ENCODE measurements at regions not wholly inside any gene's neighbourhood (a gene's known extent, or its start where the extent isn't known, plus 50 kb on each side); places are given as distances from the start of the nearest gene placed in this dataset.

DNA sequence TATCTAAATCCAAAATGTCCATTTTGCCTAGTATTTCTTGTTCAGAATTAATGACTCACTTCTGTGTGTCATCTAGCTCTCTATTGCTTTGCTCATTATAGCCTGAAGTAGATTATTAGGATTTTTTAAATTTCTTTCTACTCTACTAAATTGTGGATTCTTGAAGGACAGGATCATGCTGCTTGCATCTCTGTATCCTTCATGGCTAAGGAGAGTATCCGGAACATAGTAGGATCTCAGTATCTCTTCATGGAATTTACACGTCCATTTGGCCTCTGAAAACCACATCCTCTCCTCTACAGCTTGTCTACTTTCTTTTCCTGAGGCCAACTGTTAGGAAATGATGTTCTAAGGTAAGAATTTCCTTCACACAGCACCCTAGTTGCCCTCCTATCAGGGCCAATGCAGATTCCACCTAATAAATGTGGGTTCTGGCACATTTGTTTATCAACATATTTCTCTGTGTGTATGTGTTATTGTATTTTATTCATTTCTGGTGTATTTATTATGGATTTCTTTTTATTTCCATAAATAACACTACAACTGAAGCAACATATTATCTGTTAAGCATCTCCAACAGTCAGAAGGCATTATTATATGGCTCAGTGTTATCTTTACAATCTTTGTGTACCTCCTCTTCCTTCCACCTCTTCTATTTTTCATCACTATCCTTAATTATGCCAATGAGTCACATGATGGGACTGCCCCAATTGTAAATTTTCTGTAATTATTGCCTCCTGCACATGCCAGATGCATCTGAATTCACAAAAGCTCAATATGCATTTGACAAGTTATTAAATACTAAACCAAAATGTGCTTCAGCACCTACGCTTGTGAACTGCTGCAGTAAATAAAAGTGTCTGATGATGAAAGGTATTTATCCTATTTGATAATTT is 557.8 kb upstream of the TLE4 start:
- POLR2A ChIA-PET, result no interaction called here
- H3K27me3 ChIP-seq (replicated peaks in 2 of 5; ENCODE audit: control insufficient read depth in 4 of 5, insufficient read depth in 5 of 5, low read length in 4 of 5), result no peaks in the 10 kb centered on the region
- H3K4me1 ChIP-seq (ENCODE audit: control extremely low read depth in 1 of 4, control insufficient read depth in 4 of 4, insufficient read depth in 4 of 4, low read length in 3 of 4), result no peaks in the 10 kb centered on the region
- CTCF ChIA-PET, result interaction anchor here (1.2 kb wide), 1 partner anchor 20 kb away, joined by 3 read pairs; no protein-coding TSS in a partner anchor
- H3K4me3 ChIP-seq (ENCODE audit: control insufficient read depth in 1 of 7, extremely low read depth in 1 of 7, insufficient read depth in 4 of 7, low read depth in 2 of 7, low read length in 6 of 7), result no peak overlapping the region
- WGBS (ENCODE audit: insufficient coverage), result 100% methylated on average over 1 of the region's 3 CpGs
- H3K36me3 ChIP-seq (ENCODE audit: control insufficient read depth in 4 of 4, insufficient read depth in 4 of 4, low read length in 3 of 4), result no peaks in the 10 kb centered on the region
- H3K9me3 ChIP-seq (ENCODE audit: control extremely low read depth in 1 of 5, control insufficient read depth in 4 of 5, insufficient read depth in 2 of 5, low read depth in 1 of 5, low read length in 4 of 5), result peaks cover 0 to 2% (median 0%) of the 10 kb centered on the region in 5 experiments
- DNase-seq, result no peak
- H3K27ac ChIP-seq (ENCODE audit: insufficient read depth in 1 of 2, low read depth in 1 of 2, low read length in 2 of 2, poor library complexity in 1 of 2, severe bottlenecking in 2 of 2), result no peak overlapping the region

- WGBS (ENCODE audit: insufficient coverage), result 100% methylated on average over 5 of the region's 5 CpGs
- CTCF ChIA-PET, result interaction anchor here (0.7 kb wide), 1 partner anchor 57 kb away, joined by 3 read pairs; no protein-coding TSS in a partner anchor
- H3K4me3 ChIP-seq (ENCODE audit: control insufficient read depth in 1 of 7, extremely low read depth in 1 of 7, insufficient read depth in 4 of 7, low read depth in 2 of 7, low read length in 6 of 7), result no peak overlapping the region
These were observed 556.7 kb upstream of the TLE4 start for GRCh38 chr9:79014929-79015699.

DNA sequence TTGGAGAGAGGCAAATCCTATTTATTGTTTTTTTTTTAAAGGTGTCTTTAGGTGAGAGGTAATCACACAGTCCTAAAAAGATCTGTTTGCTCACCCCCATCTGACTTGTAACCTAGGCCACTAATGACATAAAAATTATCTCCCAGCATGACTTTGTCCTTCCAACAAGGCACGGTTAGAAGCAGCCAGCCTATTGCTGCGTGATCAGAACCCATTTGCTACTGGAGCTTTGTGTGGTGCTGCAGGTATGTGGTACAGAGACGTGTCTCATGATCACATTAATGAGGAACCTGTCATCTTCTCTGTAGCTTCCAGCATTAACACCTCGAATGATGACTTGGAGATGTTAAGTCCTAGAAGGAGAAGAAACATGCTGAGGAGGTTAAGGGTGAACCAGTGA is 555.8 kb upstream of the TLE4 start:
- H3K4me1 ChIP-seq (ENCODE audit: control extremely low read depth in 1 of 4, control insufficient read depth in 4 of 4, insufficient read depth in 4 of 4, low read length in 3 of 4), result no peaks in the 10 kb centered on the region
- CTCF ChIA-PET, result interaction anchor here (0.7 kb wide), 1 partner anchor 56 kb away, joined by 3 read pairs; no protein-coding TSS in a partner anchor
- no peak overlapping the region for H3K4me3 ChIP-seq (ENCODE audit: control insufficient read depth in 1 of 7, extremely low read depth in 1 of 7, insufficient read depth in 4 of 7, low read depth in 2 of 7, low read length in 6 of 7)
- WGBS (ENCODE audit: insufficient coverage), result 100% methylated on average over 1 of the region's 4 CpGs
- no peaks in the 10 kb centered on the region for H3K36me3 ChIP-seq (ENCODE audit: control insufficient read depth in 4 of 4, insufficient read depth in 4 of 4, low read length in 3 of 4)
- DNase-seq, result no peak
- POLR2A ChIA-PET, result no interaction called here
- H3K9me3 ChIP-seq (ENCODE audit: control extremely low read depth in 1 of 5, control insufficient read depth in 4 of 5, insufficient read depth in 2 of 5, low read depth in 1 of 5, low read length in 4 of 5), result peaks cover 0 to 2% (median 0%) of the 10 kb centered on the region in 5 experiments
- H3K27me3 ChIP-seq (replicated peaks in 2 of 5; ENCODE audit: control insufficient read depth in 4 of 5, insufficient read depth in 5 of 5, low read length in 4 of 5), result no peaks in the 10 kb centered on the region
- H3K27ac ChIP-seq (ENCODE audit: insufficient read depth in 1 of 2, low read depth in 1 of 2, low read length in 2 of 2, poor library complexity in 1 of 2, severe bottlenecking in 2 of 2), result no peak overlapping the region

More at GRCh38 chr9:79014929-79015699, 556.7 kb upstream of the TLE4 start:
- Histone ChIP-seq H3K27me3 (replicated peaks in 2 of 5; ENCODE audit: control insufficient read depth in 4 of 5, insufficient read depth in 5 of 5, low read length in 4 of 5) (no peaks in the 10 kb centered on the region), H3K9me3 (ENCODE audit: control extremely low read depth in 1 of 5, control insufficient read depth in 4 of 5, insufficient read depth in 2 of 5, low read depth in 1 of 5, low read length in 4 of 5) (peaks cover 0 to 2% (median 0%) of the 10 kb centered on the region in 5 experiments), H3K27ac (ENCODE audit: insufficient read depth in 1 of 2, low read depth in 1 of 2, low read length in 2 of 2, poor library complexity in 1 of 2, severe bottlenecking in 2 of 2) (no peak overlapping the region), H3K36me3 (ENCODE audit: control insufficient read depth in 4 of 4, insufficient read depth in 4 of 4, low read length in 3 of 4) (no peaks in the 10 kb centered on the region), H3K4me1 (ENCODE audit: control extremely low read depth in 1 of 4, control insufficient read depth in 4 of 4, insufficient read depth in 4 of 4, low read length in 3 of 4) (no peaks in the 10 kb centered on the region)
- DNase-seq, result no peak
- POLR2A ChIA-PET, result no interaction called here

- 100% methylated on average over 5 of the region's 5 CpGs for WGBS (ENCODE audit: insufficient coverage)
- Histone ChIP-seq H3K27me3 (replicated peaks in 2 of 5; ENCODE audit: control insufficient read depth in 4 of 5, insufficient read depth in 5 of 5, low read length in 4 of 5) (no peaks in the 10 kb centered on the region), H3K4me3 (ENCODE audit: control insufficient read depth in 1 of 7, extremely low read depth in 1 of 7, insufficient read depth in 4 of 7, low read depth in 2 of 7, low read length in 6 of 7) (no peak overlapping the region), H3K4me1 (ENCODE audit: control extremely low read depth in 1 of 4, control insufficient read depth in 4 of 4, insufficient read depth in 4 of 4, low read length in 3 of 4) (no peaks in the 10 kb centered on the region), H3K27ac (ENCODE audit: insufficient read depth in 1 of 2, low read depth in 1 of 2, low read length in 2 of 2, poor library complexity in 1 of 2, severe bottlenecking in 2 of 2) (no peak overlapping the region), H3K9me3 (ENCODE audit: control extremely low read depth in 1 of 5, control insufficient read depth in 4 of 5, insufficient read depth in 2 of 5, low read depth in 1 of 5, low read length in 4 of 5) (peaks cover 0 to 3% (median 0%) of the 10 kb centered on the region in 5 experiments), H3K36me3 (ENCODE audit: control insufficient read depth in 4 of 4, insufficient read depth in 4 of 4, low read length in 3 of 4) (no peaks in the 10 kb centered on the region)
- no peak for DNase-seq
- POLR2A ChIA-PET, result no interaction called here
- CTCF ChIA-PET, result no interaction called here
These were observed 551.5 kb upstream of the TLE4 start for GRCh38 chr9:79020276-79020675.

DNA sequence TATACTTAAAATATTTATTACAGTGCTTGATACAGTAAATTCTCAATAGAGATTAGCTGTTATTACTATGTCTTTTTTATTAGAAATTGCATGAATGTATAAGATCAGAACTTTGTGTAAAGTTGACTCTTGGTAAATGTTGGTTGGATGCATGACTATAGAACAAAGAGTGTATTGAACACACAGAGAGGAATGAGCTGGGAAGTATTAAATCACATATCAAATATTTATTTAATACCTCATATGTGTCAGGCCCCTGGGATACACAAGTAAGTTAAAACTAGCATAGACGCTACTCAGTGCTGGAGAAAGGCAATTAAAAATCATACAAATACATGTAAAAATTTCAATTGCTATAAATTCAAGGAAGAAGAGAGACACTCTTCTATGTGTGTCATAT is 550.7 kb upstream of the TLE4 start:
- Histone ChIP-seq H3K9me3 (ENCODE audit: control extremely low read depth in 1 of 5, control insufficient read depth in 4 of 5, insufficient read depth in 2 of 5, low read depth in 1 of 5, low read length in 4 of 5) (peaks cover 0 to 3% (median 0%) of the 10 kb centered on the region in 5 experiments), H3K27me3 (replicated peaks in 2 of 5; ENCODE audit: control insufficient read depth in 4 of 5, insufficient read depth in 5 of 5, low read length in 4 of 5) (no peaks in the 10 kb centered on the region), H3K36me3 (ENCODE audit: control insufficient read depth in 4 of 4, insufficient read depth in 4 of 4, low read length in 3 of 4) (no peaks in the 10 kb centered on the region), H3K4me3 (ENCODE audit: control insufficient read depth in 1 of 7, extremely low read depth in 1 of 7, insufficient read depth in 4 of 7, low read depth in 2 of 7, low read length in 6 of 7) (no peak overlapping the region), H3K27ac (ENCODE audit: insufficient read depth in 1 of 2, low read depth in 1 of 2, low read length in 2 of 2, poor library complexity in 1 of 2, severe bottlenecking in 2 of 2) (no peak overlapping the region), H3K4me1 (ENCODE audit: control extremely low read depth in 1 of 4, control insufficient read depth in 4 of 4, insufficient read depth in 4 of 4, low read length in 3 of 4) (peaks cover 0 to under 1% (median under 1%) of the 10 kb centered on the region in 4 experiments)
- POLR2A ChIA-PET, result no interaction called here
- DNase-seq, result no peak
- CTCF ChIA-PET, result no interaction called here
- no CpG with 5 or more reads among the region's 1 CpG for WGBS (ENCODE audit: insufficient coverage)

DNA sequence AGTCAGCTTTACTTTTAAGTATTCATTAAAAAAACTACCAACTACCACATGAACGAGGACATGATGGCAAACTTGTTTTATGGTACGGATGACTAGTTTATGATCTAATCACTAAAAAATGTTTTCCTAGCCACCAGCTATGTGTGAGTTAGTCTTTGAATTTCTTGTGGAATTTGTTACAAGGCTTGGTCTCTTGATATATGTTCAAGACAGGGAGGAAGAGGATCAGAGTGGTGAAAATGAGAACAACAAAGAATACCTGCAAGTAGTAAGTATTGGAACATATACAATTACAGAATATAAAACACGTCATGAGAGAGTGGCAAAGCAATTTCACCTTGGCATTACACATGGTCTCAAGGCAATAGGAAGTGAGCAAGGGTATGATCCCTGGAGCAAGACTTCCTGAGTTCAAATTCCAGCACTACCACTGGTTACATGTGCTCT is 548.6 kb upstream of the TLE4 start:
- no peaks in the 10 kb centered on the region for H3K27me3 ChIP-seq (replicated peaks in 2 of 5; ENCODE audit: control insufficient read depth in 4 of 5, insufficient read depth in 5 of 5, low read length in 4 of 5)
- ChIA-PET POLR2A (no interaction called here), CTCF (no interaction called here)
- 100% methylated on average over 1 of the region's 3 CpGs for WGBS (ENCODE audit: insufficient coverage)
- H3K27ac ChIP-seq (ENCODE audit: insufficient read depth in 1 of 2, low read depth in 1 of 2, low read length in 2 of 2, poor library complexity in 1 of 2, severe bottlenecking in 2 of 2), result no peak overlapping the region
- no peak overlapping the region for H3K4me3 ChIP-seq (ENCODE audit: control insufficient read depth in 1 of 7, extremely low read depth in 1 of 7, insufficient read depth in 4 of 7, low read depth in 2 of 7, low read length in 6 of 7)
- DNase-seq, result no peak
- no peaks in the 10 kb centered on the region for H3K36me3 ChIP-seq (ENCODE audit: control insufficient read depth in 4 of 4, insufficient read depth in 4 of 4, low read length in 3 of 4)
- peaks cover 0 to 11% (median 4%) of the 10 kb centered on the region in 4 experiments for H3K4me1 ChIP-seq (ENCODE audit: control extremely low read depth in 1 of 4, control insufficient read depth in 4 of 4, insufficient read depth in 4 of 4, low read length in 3 of 4)
- peaks cover 0 to 3% (median 0%) of the 10 kb centered on the region in 5 experiments for H3K9me3 ChIP-seq (ENCODE audit: control extremely low read depth in 1 of 5, control insufficient read depth in 4 of 5, insufficient read depth in 2 of 5, low read depth in 1 of 5, low read length in 4 of 5)

DNA sequence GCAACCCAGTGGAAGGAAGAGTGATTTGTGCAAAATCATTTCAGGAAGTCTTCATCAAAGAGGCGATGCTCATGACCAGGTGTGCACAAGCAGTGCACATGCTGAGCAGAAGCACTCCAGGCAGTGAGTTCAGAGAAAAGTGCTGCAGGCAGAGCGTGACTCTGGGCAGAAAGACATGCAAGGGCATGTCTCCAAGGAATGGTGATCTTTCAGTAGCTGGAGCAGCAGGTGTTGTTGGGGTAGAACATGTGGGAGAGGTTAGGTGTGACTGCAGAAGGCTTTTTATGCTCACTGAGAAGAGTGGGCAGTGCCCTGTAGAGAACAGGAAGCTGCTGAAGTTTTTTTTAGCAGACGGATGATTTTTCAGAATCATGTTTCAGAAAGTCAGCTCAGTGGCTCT is 545.4 kb upstream of the TLE4 start:
- CTCF ChIA-PET, result no interaction called here
- Histone ChIP-seq H3K9me3 (ENCODE audit: control extremely low read depth in 1 of 5, control insufficient read depth in 4 of 5, insufficient read depth in 2 of 5, low read depth in 1 of 5, low read length in 4 of 5) (peaks cover 0 to 3% (median 0%) of the 10 kb centered on the region in 5 experiments), H3K4me3 (ENCODE audit: control insufficient read depth in 1 of 7, extremely low read depth in 1 of 7, insufficient read depth in 4 of 7, low read depth in 2 of 7, low read length in 6 of 7) (no peak overlapping the region), H3K27ac (ENCODE audit: insufficient read depth in 1 of 2, low read depth in 1 of 2, low read length in 2 of 2, poor library complexity in 1 of 2, severe bottlenecking in 2 of 2) (no peak overlapping the region), H3K36me3 (ENCODE audit: control insufficient read depth in 4 of 4, insufficient read depth in 4 of 4, low read length in 3 of 4) (no peaks in the 10 kb centered on the region), H3K4me1 (ENCODE audit: control extremely low read depth in 1 of 4, control insufficient read depth in 4 of 4, insufficient read depth in 4 of 4, low read length in 3 of 4) (peaks cover 0 to 11% (median 4%) of the 10 kb centered on the region in 4 experiments), H3K27me3 (replicated peaks in 2 of 5; ENCODE audit: control insufficient read depth in 4 of 5, insufficient read depth in 5 of 5, low read length in 4 of 5) (no peaks in the 10 kb centered on the region)
- POLR2A ChIA-PET, result no interaction called here
- no peak for DNase-seq
- WGBS (ENCODE audit: insufficient coverage), result 0% methylated on average over 3 of the region's 3 CpGs

Measured in common myeloid progenitor, CD34-positive (primary cell).